GM18907 (cell line): ENCODE measurements at regions not wholly inside any gene's neighbourhood (a gene's known extent, or its start where the extent isn't known, plus 50 kb on each side); places are given as distances from the start of the nearest gene placed in this dataset.

Experiments used
- ATAC-seq: cut with Tn5 transposase; IDR thresholded peaks from one replicate; pipeline ENCODE4 v1.9.1; 2021; ENCODE audit warnings: mild to moderate bottlenecking, moderate library complexity; ENCODE audit not compliant: unreplicated experiment

DNA sequence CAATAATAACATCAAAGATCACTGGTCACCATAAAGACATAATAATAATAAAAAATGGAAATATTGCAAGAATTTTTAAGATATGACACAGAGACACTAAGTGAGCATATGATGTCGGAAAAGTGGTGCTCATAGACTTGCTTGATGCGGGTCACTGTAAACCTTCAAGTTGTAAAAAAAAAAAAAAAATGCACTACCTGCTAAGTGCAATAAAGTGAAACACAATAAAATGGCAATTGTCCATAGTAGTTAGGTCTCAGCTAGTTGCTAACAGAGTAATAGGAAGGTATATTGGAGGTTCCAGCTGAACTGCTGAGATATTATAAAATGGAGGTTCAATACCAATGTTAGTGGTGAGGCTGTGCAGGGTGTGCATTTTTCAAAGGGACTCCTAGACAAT lies 146.6 kb upstream of the MRPS22 start:
- no peak for ATAC-seq

DNA sequence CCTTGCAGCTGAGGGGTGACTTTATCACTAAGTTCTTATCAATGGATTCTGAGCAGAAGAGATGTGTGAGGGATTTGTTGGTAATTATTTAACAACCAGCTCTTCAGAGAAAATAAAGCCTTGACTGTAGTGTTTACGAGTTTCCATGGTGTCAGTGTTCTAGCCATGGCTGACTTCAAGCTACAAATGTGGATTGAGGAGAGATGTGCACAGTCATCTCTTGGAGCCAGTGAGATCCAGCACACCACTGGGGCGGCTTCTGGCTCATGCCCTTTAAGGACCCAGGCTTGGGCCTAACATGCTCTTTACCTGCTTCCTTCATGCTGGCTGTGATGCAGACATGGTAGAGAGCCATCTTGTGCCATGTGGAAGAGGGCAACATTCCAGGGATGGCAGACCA lies 145.6 kb upstream of the MRPS22 start:
- ATAC-seq: no peak

DNA sequence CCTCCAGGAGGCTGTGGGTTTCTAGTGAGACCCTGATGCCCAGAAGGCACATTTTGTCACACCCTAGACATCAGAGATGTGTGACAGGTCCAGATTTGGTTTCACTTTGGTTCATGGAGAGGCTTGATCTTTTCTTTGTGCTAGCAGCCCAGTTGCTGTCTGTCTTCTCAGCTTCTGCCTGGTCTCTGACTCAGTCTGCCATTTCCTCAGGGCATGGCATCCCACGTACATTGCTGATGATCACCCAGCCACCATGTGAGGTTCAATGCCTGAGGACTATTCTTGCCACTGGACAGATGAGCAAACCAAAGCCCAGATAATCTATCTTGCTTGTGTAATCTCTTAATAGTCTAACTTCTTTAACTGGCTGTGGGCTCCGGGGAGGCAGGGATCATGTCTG lies 144.9 kb upstream of the MRPS22 start:
- no peak for ATAC-seq

DNA sequence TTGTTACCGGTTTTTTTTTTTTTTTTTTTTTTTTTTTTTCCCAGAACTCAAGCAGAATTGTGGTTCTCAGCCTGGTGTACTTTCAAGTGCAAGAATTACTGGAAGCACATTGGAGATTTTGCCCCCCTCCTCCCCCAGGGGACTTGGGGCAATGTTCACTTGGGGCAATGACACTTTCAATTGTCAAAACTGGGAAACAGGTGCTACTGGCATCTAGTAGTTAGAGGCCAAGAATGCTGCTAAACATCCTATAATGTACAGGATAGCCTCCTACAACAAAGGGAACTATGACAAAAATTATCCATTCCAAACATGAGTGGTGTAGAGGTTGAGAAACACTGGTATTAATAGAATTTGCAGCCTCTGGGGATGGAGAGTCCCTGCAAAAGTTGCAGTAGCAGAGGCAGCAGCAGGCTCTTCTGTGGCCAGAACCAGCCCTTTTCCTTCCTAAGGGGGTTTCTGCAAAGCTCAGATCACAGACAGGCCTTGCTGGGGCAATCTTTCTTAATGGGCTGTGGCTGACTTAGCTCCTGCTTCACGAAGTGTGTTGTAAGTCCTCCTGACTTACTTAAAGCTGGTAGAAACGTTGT lies 144.3 kb upstream of the MRPS22 start:
- ATAC-seq: no peak

DNA sequence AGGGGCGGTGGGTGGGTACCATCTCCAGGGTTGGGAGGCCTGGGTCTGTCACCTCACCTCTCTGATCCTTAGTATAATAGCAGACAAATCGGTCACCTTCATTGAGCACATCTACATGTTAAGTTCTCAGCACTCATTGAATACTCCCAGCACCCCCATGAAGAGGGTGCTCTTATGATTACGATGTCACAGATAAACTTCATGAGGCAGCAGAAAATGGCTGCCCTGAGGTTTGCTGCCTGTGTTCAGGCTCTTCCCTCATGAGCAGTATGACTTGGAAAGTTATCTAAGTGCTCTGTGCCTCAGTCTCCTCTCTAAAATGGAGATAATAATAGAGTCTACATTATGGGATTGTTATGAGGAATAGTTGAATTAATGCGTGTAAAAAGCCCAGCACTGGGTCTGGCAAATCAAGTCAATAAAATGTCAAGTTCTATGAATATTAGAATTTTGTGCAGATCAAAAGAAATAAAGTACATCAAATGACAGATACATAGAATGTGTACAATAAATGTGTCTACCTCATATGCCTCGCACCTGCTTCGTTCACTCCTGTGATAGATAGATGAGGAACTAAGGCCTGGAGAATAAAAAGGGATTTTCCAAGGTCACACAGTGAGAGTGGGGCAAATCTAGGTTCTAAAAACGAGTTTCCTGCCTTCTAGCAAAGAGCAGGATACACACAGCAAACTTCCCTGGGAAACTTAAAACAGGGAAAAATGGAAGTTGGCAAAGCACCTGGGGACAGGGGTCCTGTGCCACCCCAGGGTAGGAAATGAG lies 142.2 kb upstream of the MRPS22 start:
- no peak for ATAC-seq

DNA sequence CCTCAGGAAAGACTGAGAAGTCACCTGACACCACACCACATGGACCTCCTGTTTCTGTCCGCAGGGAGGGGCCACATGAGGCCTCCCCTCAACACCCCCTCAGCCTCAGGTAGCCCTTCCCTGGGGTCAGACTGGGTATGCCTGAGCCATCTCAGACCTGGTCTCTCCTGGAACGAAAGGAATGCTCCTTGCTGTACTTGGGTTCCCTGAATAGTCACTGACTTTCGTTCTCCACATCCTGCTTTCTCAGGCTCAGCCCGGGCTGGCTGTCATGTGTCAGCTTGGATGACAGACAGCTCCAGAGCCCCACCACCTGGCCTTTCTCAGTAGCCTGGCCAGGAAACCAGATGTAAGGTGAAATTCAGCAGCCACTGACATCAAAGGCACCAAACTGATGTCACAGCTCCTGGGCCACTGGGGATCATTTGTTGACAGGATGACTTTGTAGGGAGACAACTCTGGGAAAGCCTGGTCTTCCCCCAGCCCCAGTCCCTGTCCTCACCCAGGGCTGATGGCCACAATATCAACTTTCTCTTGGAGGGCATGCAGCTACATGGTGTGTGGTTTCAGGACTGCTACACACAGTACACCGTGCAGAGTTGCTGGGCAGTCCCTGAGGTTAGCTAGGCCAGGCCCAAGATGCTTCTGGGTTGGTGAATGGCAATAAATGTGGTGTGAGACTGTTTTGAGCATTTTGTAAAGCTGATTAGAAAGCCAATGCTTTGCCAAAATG lies 141.4 kb upstream of the MRPS22 start:
- ATAC-seq: no peak

DNA sequence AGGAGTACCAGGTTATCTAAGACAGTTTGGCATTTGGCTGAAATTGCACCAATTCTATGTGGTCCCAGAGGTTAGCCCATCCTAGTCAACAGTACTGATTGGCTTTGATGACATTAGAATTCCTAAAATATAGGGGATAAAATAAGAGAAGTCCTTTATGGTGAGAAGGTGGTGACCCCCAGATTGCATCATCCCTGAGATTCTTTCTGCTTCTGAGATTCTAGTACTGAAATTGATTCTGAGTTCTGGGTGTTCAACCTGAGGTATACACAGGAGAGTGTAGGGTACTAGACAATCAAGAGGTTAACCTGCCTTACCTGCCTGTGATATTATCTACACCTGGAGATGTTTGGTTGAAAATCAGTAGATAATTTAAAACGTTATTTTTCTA lies 140.9 kb upstream of the MRPS22 start:
- no peak for ATAC-seq

DNA sequence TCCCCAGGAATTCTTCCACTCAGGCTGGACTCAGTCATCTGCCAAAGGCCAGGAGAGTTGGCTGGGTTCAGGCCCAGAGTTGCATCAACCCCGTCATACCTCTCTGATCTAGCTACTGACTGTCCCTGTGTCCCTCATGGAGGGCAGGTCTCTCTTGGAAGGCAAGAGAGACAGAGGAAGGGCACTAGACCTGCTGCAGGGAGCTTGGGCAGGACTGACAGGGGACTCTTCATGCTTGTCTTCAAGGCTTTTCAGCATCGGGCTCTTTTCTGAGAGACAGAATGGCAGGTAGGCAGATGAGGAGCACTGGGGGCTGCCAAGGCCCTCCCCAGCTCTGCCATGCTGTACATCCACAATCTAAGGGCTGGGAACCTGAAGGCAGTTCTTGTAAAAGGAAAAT lies 140.1 kb upstream of the MRPS22 start:
- no peak for ATAC-seq

DNA sequence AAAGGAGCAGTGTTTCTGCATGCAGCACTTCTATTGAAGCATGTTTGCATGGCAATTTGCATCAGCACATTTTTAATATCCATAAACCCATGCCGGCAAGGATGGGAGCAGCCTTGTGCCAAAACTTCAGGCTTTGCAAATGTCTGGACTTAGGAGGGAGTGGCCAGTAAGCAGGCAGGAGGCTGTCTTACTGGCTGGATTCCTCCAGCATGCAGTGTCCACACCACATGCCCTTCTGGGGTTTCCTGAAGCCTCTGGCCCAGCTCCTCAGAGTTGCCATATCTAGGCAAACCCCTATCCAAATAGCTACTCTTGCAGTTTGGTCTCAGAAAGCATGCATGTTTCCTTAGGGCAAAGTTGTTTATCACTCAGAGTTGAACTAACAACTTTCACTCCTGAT lies 139.1 kb upstream of the MRPS22 start:
- no peak for ATAC-seq

DNA sequence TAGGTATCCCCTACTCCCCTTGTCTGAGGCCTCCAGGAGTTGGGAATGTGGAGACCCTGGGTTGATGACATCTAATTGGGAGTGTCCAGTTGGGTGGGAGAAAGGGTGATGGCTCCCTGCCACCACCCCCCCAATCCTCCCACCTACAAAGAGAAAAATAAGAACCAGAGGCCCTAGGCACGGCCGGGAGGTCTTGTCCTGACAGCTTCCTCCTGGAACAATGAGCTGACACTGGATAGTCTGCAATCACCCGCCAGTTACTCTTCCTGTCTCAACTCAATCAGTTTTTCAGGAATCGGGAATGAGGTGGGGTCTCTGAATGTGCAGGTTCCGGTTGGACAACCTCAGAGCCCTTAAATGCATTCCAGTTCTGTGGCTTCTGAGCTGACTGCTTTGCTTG lies 129.9 kb upstream of the MRPS22 start:
- ATAC-seq: no peak

DNA sequence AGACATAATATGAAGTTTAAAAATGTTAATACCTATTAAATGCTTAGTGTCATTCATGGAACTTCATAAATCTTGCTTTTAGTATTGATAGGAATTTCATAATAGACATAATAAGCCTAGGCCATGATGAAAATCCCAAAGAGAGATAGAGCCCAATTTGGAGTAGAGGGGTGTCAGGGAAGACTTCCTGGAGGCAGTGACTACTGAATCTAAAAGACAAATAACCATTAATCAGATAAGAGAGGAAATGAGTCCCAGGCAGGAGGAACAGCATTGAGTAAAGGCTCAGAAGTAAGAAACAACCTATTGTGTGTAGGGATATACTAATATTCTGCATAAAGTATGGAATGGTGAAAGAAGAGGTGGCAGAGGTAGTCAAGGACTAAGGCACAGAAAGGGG lies 126.9 kb upstream of the MRPS22 start:
- no peak for ATAC-seq

DNA sequence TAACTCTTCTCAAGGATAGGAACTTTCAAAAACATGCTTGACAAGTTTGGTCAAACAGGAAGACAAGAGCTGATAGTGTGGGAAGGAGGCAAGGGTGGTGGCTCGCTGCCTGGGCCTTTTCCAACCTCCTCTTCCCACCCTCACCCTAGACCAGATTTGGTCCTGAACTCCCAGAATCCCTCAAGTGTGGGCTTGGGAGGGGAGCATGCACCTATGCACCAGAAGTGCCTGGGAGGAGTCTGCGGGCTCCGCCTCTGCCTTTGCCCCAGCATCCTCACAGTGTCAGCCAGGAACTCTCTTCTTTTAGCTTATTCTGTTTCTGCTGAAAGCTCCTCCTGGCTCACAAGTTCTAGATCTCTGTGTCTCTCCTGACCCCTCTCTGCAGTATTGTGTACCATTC lies 126.2 kb upstream of the MRPS22 start:
- no peak for ATAC-seq

DNA sequence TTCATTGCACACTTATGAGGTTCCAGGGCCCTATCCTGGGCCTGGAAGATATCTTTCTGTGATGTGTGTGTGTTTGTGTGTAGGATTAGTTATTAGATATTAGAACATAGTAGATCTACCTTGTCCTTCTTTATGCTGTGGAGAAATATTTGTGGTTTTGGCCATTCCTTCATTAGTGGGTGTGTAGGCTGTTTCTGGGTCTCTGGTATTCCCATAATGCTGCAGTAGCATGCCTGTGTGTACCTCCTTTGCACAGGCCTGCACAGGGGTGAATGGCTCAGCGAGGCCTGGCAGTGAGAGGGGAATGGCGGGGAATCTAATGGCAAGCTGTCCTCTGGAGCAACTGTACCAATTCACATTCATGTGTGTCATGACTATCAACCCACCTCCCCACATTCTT lies 125.8 kb upstream of the MRPS22 start:
- no peak for ATAC-seq

DNA sequence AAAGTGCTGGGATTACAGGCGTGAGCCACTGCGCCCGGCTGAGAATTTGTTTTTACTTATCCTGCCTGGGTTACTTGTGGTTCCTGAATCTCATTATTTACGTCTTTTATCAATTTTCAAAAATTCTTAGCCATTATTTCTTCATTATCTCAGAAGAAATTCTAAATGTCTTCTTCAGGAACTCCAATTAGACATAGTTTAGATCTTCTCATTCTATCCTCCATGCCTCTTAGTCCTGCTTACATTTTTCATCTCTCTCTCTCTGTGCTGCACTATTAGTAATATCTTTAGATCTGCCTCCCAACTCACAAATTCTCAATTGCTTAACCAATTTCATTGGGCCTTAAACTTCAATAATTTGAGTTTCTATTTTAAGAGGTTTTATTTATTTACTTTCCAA lies 124.4 kb upstream of the MRPS22 start:
- no peak for ATAC-seq

DNA sequence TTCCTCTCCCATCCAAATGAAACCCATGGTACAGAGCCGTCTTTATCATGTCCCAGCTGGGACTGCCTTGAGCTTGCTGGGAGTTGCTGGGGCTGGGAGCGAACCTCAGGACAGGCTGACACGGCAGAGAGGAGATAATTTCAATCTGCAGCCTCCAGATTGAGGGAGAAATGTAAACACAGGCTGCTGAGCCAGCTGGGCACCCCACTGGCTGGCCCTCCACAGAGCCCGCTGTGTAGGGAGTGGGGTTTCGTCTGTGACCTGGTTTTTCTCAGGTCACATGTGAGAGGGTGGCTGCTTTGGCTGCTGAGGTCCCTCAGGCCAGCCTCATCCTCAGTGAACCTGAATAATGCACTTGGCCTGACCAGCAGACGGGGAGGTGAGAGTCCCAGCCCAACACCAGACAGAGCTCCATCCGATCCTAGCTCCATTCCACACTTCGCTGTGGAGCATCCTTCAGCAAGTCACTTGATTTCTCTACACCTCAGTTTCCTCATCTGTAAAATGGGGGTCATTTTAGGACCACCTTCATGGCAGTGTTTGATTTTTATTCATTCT lies 121.6 kb upstream of the MRPS22 start:
- no peak for ATAC-seq

DNA sequence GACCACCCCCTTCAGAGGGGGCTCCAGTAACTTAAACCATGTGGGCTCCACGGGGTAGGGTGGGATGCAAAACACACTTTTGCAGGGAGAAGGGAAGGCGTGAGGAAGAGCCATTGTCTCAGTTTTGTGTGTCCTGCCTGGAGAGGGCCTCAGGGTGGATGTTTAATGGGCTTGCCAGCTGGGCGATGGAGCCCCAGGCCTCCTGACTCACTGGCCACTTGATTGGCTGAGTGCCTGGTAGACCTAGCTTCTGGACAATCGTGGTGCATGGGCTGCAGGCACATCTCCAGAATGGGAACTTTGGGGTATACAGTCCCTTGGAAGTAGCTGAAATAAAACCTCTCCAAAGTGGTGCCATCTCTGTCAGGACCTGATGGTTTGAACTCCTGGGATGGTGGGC lies 118.3 kb upstream of the MRPS22 start:
- ATAC-seq: no peak

DNA sequence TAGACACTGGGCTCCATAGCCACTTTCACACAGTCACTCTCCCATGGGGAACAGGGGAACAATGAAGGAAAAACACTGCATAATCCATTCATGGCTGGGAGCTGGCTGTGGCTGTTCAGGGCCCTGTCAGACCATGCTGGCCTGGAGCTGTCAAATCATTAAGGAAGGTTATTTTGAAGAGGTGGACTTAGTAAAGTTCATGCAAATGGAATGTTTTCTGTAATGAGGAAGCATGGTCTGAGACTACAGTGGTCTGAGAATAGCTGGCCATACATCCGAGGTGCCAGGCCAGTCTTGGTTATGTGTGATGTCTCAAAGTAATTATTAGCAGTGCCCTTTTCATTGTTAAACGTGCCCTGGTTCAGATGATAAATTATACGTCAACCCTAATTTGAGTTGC lies 117.1 kb upstream of the MRPS22 start:
- no peak for ATAC-seq

DNA sequence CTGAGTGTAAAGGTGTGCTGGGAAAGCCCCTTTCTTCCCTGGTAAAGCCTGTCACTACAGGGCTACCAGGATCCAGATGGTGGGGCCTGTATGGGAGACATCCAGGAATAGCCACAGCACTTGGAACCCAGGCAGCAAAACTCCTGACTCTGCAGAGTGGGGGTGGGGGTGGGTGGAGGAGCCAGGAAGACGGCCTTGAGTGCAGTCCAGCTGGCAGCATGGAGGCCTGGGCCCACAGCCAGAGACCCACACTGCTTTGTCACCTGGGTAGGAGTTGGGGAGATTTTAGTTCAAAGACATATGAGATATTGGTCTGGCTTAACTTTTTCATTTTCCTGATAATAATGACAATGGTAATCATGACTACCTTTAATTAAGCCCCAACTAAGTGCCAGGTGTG lies 116.7 kb upstream of the MRPS22 start:
- ATAC-seq: no peak

DNA sequence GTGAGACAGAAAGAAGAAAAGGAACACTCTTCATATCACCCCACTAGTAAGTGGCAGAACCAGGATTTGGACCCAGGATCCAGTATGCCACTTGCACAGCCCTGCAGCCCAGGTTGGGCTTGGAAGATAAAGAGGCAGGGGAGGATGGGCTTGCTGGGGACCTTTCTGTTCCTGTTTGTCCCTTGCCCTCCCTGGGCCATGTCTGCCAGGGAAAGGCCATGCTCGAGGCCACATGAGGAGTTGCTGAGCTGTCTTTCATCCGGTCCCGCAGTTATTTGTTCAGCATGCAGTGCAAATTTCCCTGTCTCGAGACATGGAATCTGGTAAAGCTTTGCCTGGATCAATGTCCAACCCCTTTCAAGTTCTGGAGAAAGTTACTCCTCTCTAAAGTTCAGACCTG lies 116.0 kb upstream of the MRPS22 start:
- no peak for ATAC-seq

DNA sequence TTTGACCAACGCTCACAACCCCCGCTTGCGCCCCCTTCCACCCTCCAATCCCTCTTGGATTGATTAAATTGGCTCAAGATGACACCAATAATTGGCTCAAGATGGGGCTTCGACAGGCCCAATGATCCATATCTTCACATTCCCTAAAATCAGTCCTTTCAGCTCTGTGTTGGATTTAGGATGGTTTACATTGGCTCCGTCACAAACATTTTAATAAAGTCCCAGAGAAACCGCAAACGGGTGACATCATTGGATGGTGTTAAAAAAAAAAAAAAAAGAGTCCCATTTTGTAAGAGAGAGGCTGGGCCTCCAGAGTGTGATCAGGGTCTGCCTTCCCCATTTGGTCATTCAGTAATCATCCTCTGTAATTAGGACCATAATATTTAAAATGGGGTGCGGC lies 113.4 kb upstream of the MRPS22 start:
- ATAC-seq: no peak

DNA sequence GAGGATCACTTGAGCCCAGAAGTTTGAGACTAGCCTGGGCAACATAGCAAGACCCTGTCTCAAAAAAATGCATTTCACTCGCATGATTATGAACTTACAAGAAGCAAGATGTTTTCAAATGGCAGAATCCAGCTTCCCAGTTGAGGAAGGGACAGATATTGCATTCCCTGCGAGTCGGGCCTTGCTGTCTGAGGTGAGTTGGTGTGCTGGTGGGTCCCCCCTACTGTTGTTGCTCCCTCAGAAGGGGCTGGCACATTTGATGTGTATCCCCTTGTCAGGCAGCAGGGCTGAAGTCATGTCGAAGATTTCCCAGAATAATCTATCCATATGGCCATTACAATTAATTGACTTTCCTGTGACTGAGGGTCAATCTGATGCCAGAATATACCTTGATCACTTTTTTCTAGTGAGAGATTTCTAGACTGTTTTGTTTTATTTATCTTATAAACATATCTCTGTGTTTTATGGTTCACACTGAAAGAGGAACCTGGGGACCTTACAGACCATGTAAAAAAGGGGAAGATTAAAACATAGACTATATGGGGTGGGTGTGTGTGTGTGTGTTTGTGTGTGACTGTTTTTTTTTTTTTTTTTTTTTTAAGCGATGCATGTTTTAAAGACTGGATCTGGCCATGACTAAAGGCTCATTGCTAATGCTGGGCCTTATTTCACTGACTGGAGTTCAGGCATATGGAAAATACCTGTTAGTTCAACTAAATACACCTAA lies 112.1 kb upstream of the MRPS22 start:
- no peak for ATAC-seq
